Trophoblast cell (in vitro differentiated cells and primary cell): ENCODE measurements at regions not wholly inside any gene's neighbourhood (a gene's known extent, or its start where the extent isn't known, plus 50 kb on each side); places are given as distances from the start of the nearest gene placed in this dataset.
"Not testable (repeated sequence)": the region's sequence is repeated elsewhere in the genome, so short reads cannot be mapped to it uniquely, and the experiment has no call there.

Experiments
- DNase-seq, 2 donors: peaks; one replicate each; pipeline ENCODE4 v3.0.0-alpha.2; 2016
- H2AFZ ChIP-seq: 2 replicates; pipeline ENCODE4 v1.6.1; 2013; ENCODE audit warnings: low read length, moderate library complexity, mild to moderate bottlenecking; ENCODE audit not compliant: insufficient read depth, poor library complexity
- H2AK5ac ChIP-seq: 2 replicates; pipeline ENCODE4 v1.6.1; 2013; ENCODE audit warnings: mild to moderate bottlenecking, low read length
- H2BK120ac ChIP-seq: 2 replicates; pipeline ENCODE4 v1.6.1; 2013; ENCODE audit warnings: low read length, mild to moderate bottlenecking, moderate library complexity; ENCODE audit not compliant: insufficient read depth, poor library complexity
- H2BK12ac ChIP-seq: 2 replicates; pipeline ENCODE4 v1.6.1; 2013; ENCODE audit warnings: mild to moderate bottlenecking, low read length, moderate library complexity
- H2BK5ac ChIP-seq: 2 replicates; pipeline ENCODE4 v1.6.1; 2013; ENCODE audit warnings: low read length, low read depth, moderate library complexity, mild to moderate bottlenecking; ENCODE audit not compliant: poor library complexity
- H3K14ac ChIP-seq: 2 replicates; pipeline ENCODE4 v1.6.1; 2013; ENCODE audit warnings: mild to moderate bottlenecking, low read length
- H3K18ac ChIP-seq: 2 replicates; pipeline ENCODE4 v1.6.1; 2013; ENCODE audit warnings: mild to moderate bottlenecking, low read length
- H3K23ac ChIP-seq: 2 replicates; pipeline ENCODE4 v1.6.1; 2013; ENCODE audit warnings: low read length
- H3K27ac ChIP-seq: 2 replicates; pipeline ENCODE4 v1.5.1; 2013; ENCODE audit warnings: low read depth, mild to moderate bottlenecking, inconsistent platforms, low read length, moderate library complexity
- H3K27me3 ChIP-seq: 2 replicates; pipeline ENCODE4 v1.6.1; 2013; ENCODE audit warnings: inconsistent platforms, mild to moderate bottlenecking, low read length, moderate library complexity; ENCODE audit not compliant: insufficient read depth
- H3K36me3 ChIP-seq, 2 experiments: 1 replicate in 1 of 2; 2 replicates in 1 of 2; pipeline ENCODE4 v1.6.1; 2013; ENCODE audit warnings: low read length in 2 of 2, mild to moderate bottlenecking in 2 of 2, moderate library complexity in 1 of 2; ENCODE audit not compliant: insufficient read depth in 2 of 2, control insufficient read depth in 1 of 2
- H3K4ac ChIP-seq: 2 replicates; pipeline ENCODE4 v1.6.1; 2013; ENCODE audit warnings: low read depth, mild to moderate bottlenecking, low read length, moderate library complexity
- H3K4me1 ChIP-seq, 2 experiments: 1 replicate in 1 of 2; 2 replicates in 1 of 2; pipeline ENCODE4 v1.6.1; 2013; ENCODE audit warnings: low read length in 2 of 2, mild to moderate bottlenecking in 2 of 2, moderate library complexity in 1 of 2; ENCODE audit not compliant: insufficient read depth in 2 of 2, control insufficient read depth in 1 of 2
- H3K4me2 ChIP-seq: 2 replicates; pipeline ENCODE4 v1.6.1; 2013; ENCODE audit warnings: inconsistent platforms, mild to moderate bottlenecking, low read length, moderate library complexity
- H3K4me3 ChIP-seq: 2 replicates; pipeline ENCODE4 v1.5.1; 2013; ENCODE audit warnings: mild to moderate bottlenecking, low read depth, low read length, inconsistent platforms
- H3K79me1 ChIP-seq: one replicate; pipeline ENCODE4 v1.6.1; 2013; ENCODE audit warnings: low read length
- H3K79me2 ChIP-seq: 2 replicates; pipeline ENCODE4 v1.6.1; 2013; ENCODE audit warnings: low read length, mild to moderate bottlenecking; ENCODE audit not compliant: control insufficient read depth, insufficient read depth, poor library complexity
- H3K9ac ChIP-seq: 2 replicates; pipeline ENCODE4 v1.6.1; 2013; ENCODE audit warnings: mild to moderate bottlenecking, low read length
- H3K9me3 ChIP-seq: 2 replicates; pipeline ENCODE4 v1.6.1; 2013; ENCODE audit warnings: low read depth, mild to moderate bottlenecking, control low read depth, inconsistent platforms, low read length; ENCODE audit not compliant: insufficient read depth
- H4K12ac ChIP-seq: 2 replicates; pipeline ENCODE4 v1.6.1; 2013; ENCODE audit warnings: low read depth, mild to moderate bottlenecking, low read length, moderate library complexity
- H4K8ac ChIP-seq: 2 replicates; pipeline ENCODE4 v1.6.1; 2013; ENCODE audit warnings: low read depth, mild to moderate bottlenecking, low read length, moderate library complexity
- H4K91ac ChIP-seq: one replicate; pipeline ENCODE4 v1.6.1; 2013; ENCODE audit warnings: low read depth, mild to moderate bottlenecking, low read length, moderate library complexity
- WGBS: extraction: QIAGEN DNeasy Blood & Tissue Kit; methylation state at CpG from one replicate; pipeline ENCODE4 v1.1.7; 2013; ENCODE audit warnings: missing lambda C conversion rate; ENCODE audit not compliant: insufficient read length, insufficient coverage; ENCODE audit errors: extremely low coverage; 5-methylcytosine and 5-hydroxymethylcytosine counted together

DNA sequence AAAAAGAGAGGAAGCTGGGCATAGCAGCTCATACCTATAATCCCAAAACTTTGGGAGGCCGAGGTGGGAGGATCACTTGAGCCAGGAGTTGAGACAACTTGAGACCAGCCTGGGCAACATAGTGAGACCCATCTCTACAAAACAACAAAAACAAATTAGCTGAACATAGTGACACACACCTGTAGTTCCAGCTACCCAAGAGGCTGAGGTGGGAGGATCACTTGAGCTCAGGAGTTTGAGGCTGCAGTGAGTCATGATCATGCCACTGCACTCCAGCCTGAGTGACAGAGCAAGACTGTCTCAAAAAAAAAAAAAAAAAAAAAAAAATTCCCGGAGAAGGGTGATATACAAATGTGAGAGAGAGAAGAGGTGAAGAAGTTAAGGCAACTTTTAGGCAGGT lies 143.8 kb downstream of the GLUL start:
- not testable (repeated sequence) for H2AFZ ChIP-seq, H2AK5ac ChIP-seq, H3K27ac ChIP-seq, H4K91ac ChIP-seq, DNase-seq, H3K79me1 ChIP-seq, H3K23ac ChIP-seq, H4K8ac ChIP-seq, H3K36me3 ChIP-seq, H3K18ac ChIP-seq, H3K27me3 ChIP-seq, H2BK12ac ChIP-seq, H3K4me2 ChIP-seq, H3K4me1 ChIP-seq, H3K4me3 ChIP-seq, H3K79me2 ChIP-seq, H2BK5ac ChIP-seq, H3K4ac ChIP-seq, H3K9ac ChIP-seq, H3K14ac ChIP-seq, H3K9me3 ChIP-seq, H4K12ac ChIP-seq, H2BK120ac ChIP-seq
- no CpG with 5 or more reads among the region's 2 CpGs for WGBS

DNA sequence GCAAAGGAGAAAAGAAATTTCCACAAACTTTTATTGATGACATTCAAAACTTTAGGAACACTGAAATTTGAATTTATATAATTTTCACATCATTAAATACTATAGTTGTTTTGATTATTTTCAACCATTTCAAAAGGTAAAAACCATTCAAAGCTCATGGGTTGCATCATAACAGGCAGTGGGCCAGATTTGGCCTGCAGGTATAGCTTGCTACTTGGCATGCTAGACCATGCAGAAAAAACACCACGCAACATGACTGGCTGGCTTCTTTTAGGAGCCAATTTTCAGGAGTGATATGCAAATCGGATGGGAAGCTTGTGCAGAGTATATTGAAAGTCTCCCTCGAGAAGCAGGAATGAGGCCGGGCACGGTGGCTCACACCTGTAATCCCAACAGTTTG lies 144.8 kb downstream of the GLUL start:
- no peak overlapping the region for H4K91ac ChIP-seq
- no peak overlapping the region for H3K18ac ChIP-seq
- H3K36me3 ChIP-seq = no peaks in the 10 kb centered on the region
- no peak overlapping the region for H3K9ac ChIP-seq
- no peaks in the 10 kb centered on the region for H3K79me2 ChIP-seq
- no peak overlapping the region for H3K14ac ChIP-seq
- no peak overlapping the region for H3K4me3 ChIP-seq
- no peak overlapping the region for H2BK5ac ChIP-seq
- peaks cover 0 to 3% of the 10 kb centered on the region in 2 experiments for H3K4me1 ChIP-seq
- WGBS = no CpG with 5 or more reads among the region's 5 CpGs
- H3K23ac ChIP-seq = no peak overlapping the region
- DNase-seq = peak in 1 of 2 donors; percentile 1
- H3K79me1 ChIP-seq = no peaks in the 10 kb centered on the region
- no peak overlapping the region for H3K4me2 ChIP-seq
- no peaks in the 10 kb centered on the region for H3K27me3 ChIP-seq
- no peak overlapping the region for H2AFZ ChIP-seq
- H4K12ac ChIP-seq = no peak overlapping the region
- no peak overlapping the region for H4K8ac ChIP-seq
- H3K27ac ChIP-seq = no peak overlapping the region
- no peak overlapping the region for H2BK120ac ChIP-seq
- no peak overlapping the region for H3K4ac ChIP-seq
- H2BK12ac ChIP-seq = no peak overlapping the region
- no peaks in the 10 kb centered on the region for H3K9me3 ChIP-seq
- H2AK5ac ChIP-seq = no peak overlapping the region

DNA sequence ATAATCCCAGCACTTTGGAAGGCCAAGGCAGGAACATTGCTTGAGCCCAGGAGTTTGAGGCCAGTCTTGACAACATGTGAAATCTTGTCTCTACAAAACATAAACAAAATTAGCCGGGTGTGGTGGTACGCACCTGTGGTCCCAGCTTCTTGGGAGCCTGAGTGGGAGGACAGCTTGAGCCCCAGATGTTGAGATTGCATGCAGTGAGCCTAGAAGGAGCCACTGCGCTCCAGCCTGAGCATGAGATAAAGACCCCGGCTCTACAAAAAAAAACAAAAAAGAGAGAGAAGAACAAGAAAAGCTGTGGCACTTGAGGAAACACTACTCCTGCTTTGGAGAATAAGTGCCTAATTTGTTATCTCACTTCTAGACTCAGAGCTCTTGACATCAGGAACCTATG lies 146.6 kb downstream of the GLUL start:
- Histone ChIP-seq H3K36me3 (no peaks in the 10 kb centered on the region), H3K4ac (no peak overlapping the region), H3K4me1 (peaks cover 0 to 3% of the 10 kb centered on the region in 2 experiments), H3K4me2 (no peak overlapping the region), H3K79me1 (no peaks in the 10 kb centered on the region), H3K9me3 (no peaks in the 10 kb centered on the region), H3K9ac (no peak overlapping the region), H3K27ac (no peak overlapping the region), H3K4me3 (no peak overlapping the region), H3K14ac (no peak overlapping the region), H4K12ac (no peak overlapping the region), H3K27me3 (no peaks in the 10 kb centered on the region), H2BK12ac (no peak overlapping the region), H2AK5ac (no peak overlapping the region), H4K91ac (no peak overlapping the region), H2BK5ac (no peak overlapping the region), H3K23ac (no peak overlapping the region), H2BK120ac (no peak overlapping the region), H4K8ac (no peak overlapping the region), H3K18ac (no peak overlapping the region), H2AFZ (no peak overlapping the region), H3K79me2 (no peaks in the 10 kb centered on the region)
- no CpG with 5 or more reads among the region's 4 CpGs for WGBS
- no peak for DNase-seq

DNA sequence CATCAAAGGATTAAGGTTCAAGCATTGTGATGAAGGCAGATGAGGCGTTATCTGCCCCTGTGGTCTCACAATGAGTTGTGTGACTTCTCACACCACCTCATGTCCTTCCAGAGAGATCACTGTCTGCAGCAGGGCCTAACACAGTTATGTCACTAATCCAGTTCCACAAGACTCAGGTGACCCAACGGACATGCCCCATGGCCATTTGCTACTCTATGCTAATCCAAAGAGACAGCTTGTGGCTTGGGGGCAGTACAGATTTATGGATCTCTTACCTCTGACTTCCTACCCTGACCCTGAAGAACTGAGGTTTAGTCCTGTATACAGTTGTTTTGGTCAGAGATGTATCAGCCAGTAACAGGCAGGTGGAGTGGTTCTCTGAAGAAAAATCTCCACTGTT lies 147.1 kb downstream of the GLUL start:
- no peaks in the 10 kb centered on the region for H3K79me1 ChIP-seq

More for the DNA sequence above, 147.1 kb downstream of the GLUL start:
- H2BK5ac ChIP-seq = no peak overlapping the region
- H4K91ac ChIP-seq = no peak overlapping the region
- no peak overlapping the region for H2AFZ ChIP-seq
- no peak overlapping the region for H2BK120ac ChIP-seq
- H3K79me2 ChIP-seq = no peaks in the 10 kb centered on the region
- H3K36me3 ChIP-seq = no peaks in the 10 kb centered on the region
- H3K18ac ChIP-seq = no peak overlapping the region
- H2AK5ac ChIP-seq = no peak overlapping the region
- peaks cover 0 to 3% of the 10 kb centered on the region in 2 experiments for H3K4me1 ChIP-seq
- no peak overlapping the region for H3K14ac ChIP-seq
- H3K4me3 ChIP-seq = no peak overlapping the region
- H3K4me2 ChIP-seq = no peak overlapping the region
- no peak overlapping the region for H4K12ac ChIP-seq
- no peak overlapping the region for H3K4ac ChIP-seq
- H2BK12ac ChIP-seq = no peak overlapping the region
- no peak overlapping the region for H3K9ac ChIP-seq
- no peaks in the 10 kb centered on the region for H3K27me3 ChIP-seq
- no CpG with 5 or more reads among the region's 2 CpGs for WGBS
- H3K9me3 ChIP-seq = no peaks in the 10 kb centered on the region
- H3K27ac ChIP-seq = no peak overlapping the region
- no peak overlapping the region for H4K8ac ChIP-seq
- no peak overlapping the region for H3K23ac ChIP-seq
- peak; percentile 89 to 91 for DNase-seq
